Astrocyte (in vitro differentiated cells and primary cell): ENCODE measurements at regions not wholly inside any gene's neighbourhood (a gene's known extent, or its start where the extent isn't known, plus 50 kb on each side); places are given as distances from the start of the nearest gene placed in this dataset.

Experiments used
- EZH2 ChIP-seq: IDR thresholded peaks from 2 replicates; pipeline ENCODE4 v1.6.1; 2012; ENCODE audit warnings: mild to moderate bottlenecking, low read length, inconsistent platforms; ENCODE audit not compliant: insufficient read depth
- TF ChIP-seq, protein P1 (sequence below): IDR thresholded peaks from 2 replicates; pipeline ENCODE4 v1.5.1; 2011; ENCODE audit warnings: low read depth, mild to moderate bottlenecking, inconsistent platforms, low read length, moderate library complexity; ENCODE audit not compliant: insufficient read depth

- TF ChIP-seq, protein P1, sequence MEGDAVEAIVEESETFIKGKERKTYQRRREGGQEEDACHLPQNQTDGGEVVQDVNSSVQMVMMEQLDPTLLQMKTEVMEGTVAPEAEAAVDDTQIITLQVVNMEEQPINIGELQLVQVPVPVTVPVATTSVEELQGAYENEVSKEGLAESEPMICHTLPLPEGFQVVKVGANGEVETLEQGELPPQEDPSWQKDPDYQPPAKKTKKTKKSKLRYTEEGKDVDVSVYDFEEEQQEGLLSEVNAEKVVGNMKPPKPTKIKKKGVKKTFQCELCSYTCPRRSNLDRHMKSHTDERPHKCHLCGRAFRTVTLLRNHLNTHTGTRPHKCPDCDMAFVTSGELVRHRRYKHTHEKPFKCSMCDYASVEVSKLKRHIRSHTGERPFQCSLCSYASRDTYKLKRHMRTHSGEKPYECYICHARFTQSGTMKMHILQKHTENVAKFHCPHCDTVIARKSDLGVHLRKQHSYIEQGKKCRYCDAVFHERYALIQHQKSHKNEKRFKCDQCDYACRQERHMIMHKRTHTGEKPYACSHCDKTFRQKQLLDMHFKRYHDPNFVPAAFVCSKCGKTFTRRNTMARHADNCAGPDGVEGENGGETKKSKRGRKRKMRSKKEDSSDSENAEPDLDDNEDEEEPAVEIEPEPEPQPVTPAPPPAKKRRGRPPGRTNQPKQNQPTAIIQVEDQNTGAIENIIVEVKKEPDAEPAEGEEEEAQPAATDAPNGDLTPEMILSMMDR: no peak
- no peak for TF ChIP-seq EZH2
Observed at GRCh38 chr1:56257726-56258125, 321.6 kb downstream of the PLPP3 start.
